ENCODE measurements at regions not wholly inside any gene's neighbourhood (a gene's known extent, or its start where the extent isn't known, plus 50 kb on each side); places are given as distances from the start of the nearest gene placed in this dataset.

GRCh38 chr12:89936631-89937030 lies 228.0 kb upstream of the ATP2B1 start:
- FAIRE-seq, result no peak
- TF ChIP-seq CTCF (IDR thresholded peaks at IDR 0.05; ENCODE audit: insufficient read depth, missing control alignments), result no peak
- DNase-seq (ENCODE audit: insufficient read length, low spot score), result no peak

GRCh38 chr12:89935850-89936249 lies 227.2 kb upstream of the ATP2B1 start:
- no peak for FAIRE-seq
- no peak for DNase-seq (ENCODE audit: insufficient read length, low spot score)

GRCh38 chr12:89933911-89934310 lies 225.3 kb upstream of the ATP2B1 start:
- FAIRE-seq (no peak), DNase-seq (ENCODE audit: insufficient read length, low spot score) (no peak)
- TF ChIP-seq CTCF (IDR thresholded peaks at IDR 0.05; ENCODE audit: insufficient read depth, missing control alignments), result no peak

More at GRCh38 chr12:89935850-89936249, 227.2 kb upstream of the ATP2B1 start:
- TF ChIP-seq CTCF (IDR thresholded peaks at IDR 0.05; ENCODE audit: insufficient read depth, missing control alignments), result no peak

- no peak for TF ChIP-seq CTCF (IDR thresholded peaks at IDR 0.05; ENCODE audit: insufficient read depth, missing control alignments)
- FAIRE-seq, result no peak
- no peak for DNase-seq (ENCODE audit: insufficient read length, low spot score)
Observed at GRCh38 chr12:89932954-89933353, 224.3 kb upstream of the ATP2B1 start.

GRCh38 chr12:89928467-89928866 lies 219.8 kb upstream of the ATP2B1 start:
- FAIRE-seq, result no peak
- TF ChIP-seq CTCF (IDR thresholded peaks at IDR 0.05; ENCODE audit: insufficient read depth, missing control alignments), result no peak
- DNase-seq (ENCODE audit: insufficient read length, low spot score), result no peak

- FAIRE-seq (no peak), DNase-seq (ENCODE audit: insufficient read length, low spot score) (no peak)
- no peak for TF ChIP-seq CTCF (IDR thresholded peaks at IDR 0.05; ENCODE audit: insufficient read depth, missing control alignments)
Observed at GRCh38 chr12:89927226-89927698, 218.6 kb upstream of the ATP2B1 start.

- no peak for DNase-seq (ENCODE audit: insufficient read length, low spot score)
- FAIRE-seq, result no peak
- no peak for TF ChIP-seq CTCF (IDR thresholded peaks at IDR 0.05; ENCODE audit: insufficient read depth, missing control alignments)
Observed at GRCh38 chr12:89924191-89924590, 215.6 kb upstream of the ATP2B1 start.

All from D721Med (cell line).